HFF-Myc (cell line): ENCODE measurements at regions not wholly inside any gene's neighbourhood (a gene's known extent, or its start where the extent isn't known, plus 50 kb on each side); places are given as distances from the start of the nearest gene placed in this dataset.
"Not testable (repeated sequence)": the region's sequence is repeated elsewhere in the genome, so short reads cannot be mapped to it uniquely, and the experiment has no call there.

Experiments
- DNase-seq: peaks from one replicate; pipeline ENCODE4 v3.0.0-alpha.2; 2011; ENCODE audit warnings: low read depth; ENCODE audit errors: extremely low read depth
- H3K4me3 ChIP-seq: replicated peaks from 2 replicates; pipeline ENCODE4 v1.5.1; 2011; ENCODE audit warnings: low read depth, mild to moderate bottlenecking, control low read depth, low read length
- CTCF ChIP-seq: IDR thresholded peaks from 2 replicates; pipeline ENCODE4 v1.5.1; 2012; ENCODE audit warnings: mild to moderate bottlenecking, low read depth, low read length, control low read depth; ENCODE audit errors: missing control alignments

- no peak for TF ChIP-seq CTCF
- no peak for DNase-seq
- H3K4me3 ChIP-seq: no peak overlapping the region
Measured at GRCh38 chr3:11898611-11899325, 52.1 kb upstream of the TAMM41 start.

GRCh38 chr3:11899389-11899788, 52.7 kb upstream of the TAMM41 start:
- DNase-seq, H3K4me3 ChIP-seq: not testable (repeated sequence)

GRCh38 chr3:11899826-11900225, 53.1 kb upstream of the TAMM41 start:
- no peak overlapping the region for H3K4me3 ChIP-seq
- TF ChIP-seq CTCF: no peak
- no peak for DNase-seq

GRCh38 chr3:11900824-11901223, 54.1 kb upstream of the TAMM41 start:
- TF ChIP-seq CTCF: no peak
- H3K4me3 ChIP-seq: no peak overlapping the region
- DNase-seq: no peak

- H3K4me3 ChIP-seq: no peak overlapping the region
- no peak for DNase-seq
- TF ChIP-seq CTCF: no peak
Measured at GRCh38 chr3:11901286-11901875, 54.7 kb upstream of the TAMM41 start.

- DNase-seq: no peak
- no peak overlapping the region for H3K4me3 ChIP-seq
- no peak for TF ChIP-seq CTCF
Measured at GRCh38 chr3:11903047-11903446, 56.4 kb upstream of the TAMM41 start.

- H3K4me3 ChIP-seq: no peak overlapping the region
- TF ChIP-seq CTCF: no peak
- DNase-seq: no peak
Measured at GRCh38 chr3:11903447-11903846, 56.8 kb upstream of the TAMM41 start.
